Body of pancreas (tissue), 4 donors: ENCODE measurements at regions not wholly inside any gene's neighbourhood (a gene's known extent, or its start where the extent isn't known, plus 50 kb on each side); places are given as distances from the start of the nearest gene placed in this dataset.

Source experiments
- POLR2A ChIP-seq, 3 donors: fragments of 450-650 bp; IDR thresholded peaks; one replicate each; pipeline ENCODE4 v1.6.1; 2016; ENCODE audit warnings: antibody characterized with exemption in 3 of 3, mild to moderate bottlenecking in 2 of 3
- TF ChIP-seq, protein P1 (sequence below), 7 experiments: fragments of 450-650 bp in 4 of 7; fragments of 200-600 bp in 3 of 7; sonication (generic) in 3 of 7; IDR thresholded peaks; one replicate each; pipeline ENCODE4 v1.5.1; 2016 to 2019; ENCODE audit warnings: antibody characterized with exemption in 7 of 7

DNA sequence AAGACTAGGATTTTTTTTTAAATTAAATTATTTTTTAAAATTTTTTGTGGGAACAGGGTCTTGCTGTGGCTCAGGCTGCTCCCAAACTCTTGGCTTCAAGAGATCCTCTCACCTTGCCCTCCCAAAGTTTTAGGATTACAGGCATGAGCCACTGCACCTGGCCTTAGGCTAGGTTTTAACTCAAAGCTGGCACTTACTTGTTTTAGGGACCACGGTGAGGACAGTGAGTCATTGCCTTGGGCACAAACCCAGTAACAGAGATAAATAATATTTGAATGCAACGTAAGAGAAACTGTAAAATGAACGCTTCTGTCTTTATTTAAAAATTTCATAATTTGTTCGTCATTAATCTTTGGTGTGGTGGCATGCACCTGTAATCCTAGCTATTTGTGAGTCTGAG lies 96.6 kb downstream of the GATA3 start:
- TF ChIP-seq, protein P1, sequence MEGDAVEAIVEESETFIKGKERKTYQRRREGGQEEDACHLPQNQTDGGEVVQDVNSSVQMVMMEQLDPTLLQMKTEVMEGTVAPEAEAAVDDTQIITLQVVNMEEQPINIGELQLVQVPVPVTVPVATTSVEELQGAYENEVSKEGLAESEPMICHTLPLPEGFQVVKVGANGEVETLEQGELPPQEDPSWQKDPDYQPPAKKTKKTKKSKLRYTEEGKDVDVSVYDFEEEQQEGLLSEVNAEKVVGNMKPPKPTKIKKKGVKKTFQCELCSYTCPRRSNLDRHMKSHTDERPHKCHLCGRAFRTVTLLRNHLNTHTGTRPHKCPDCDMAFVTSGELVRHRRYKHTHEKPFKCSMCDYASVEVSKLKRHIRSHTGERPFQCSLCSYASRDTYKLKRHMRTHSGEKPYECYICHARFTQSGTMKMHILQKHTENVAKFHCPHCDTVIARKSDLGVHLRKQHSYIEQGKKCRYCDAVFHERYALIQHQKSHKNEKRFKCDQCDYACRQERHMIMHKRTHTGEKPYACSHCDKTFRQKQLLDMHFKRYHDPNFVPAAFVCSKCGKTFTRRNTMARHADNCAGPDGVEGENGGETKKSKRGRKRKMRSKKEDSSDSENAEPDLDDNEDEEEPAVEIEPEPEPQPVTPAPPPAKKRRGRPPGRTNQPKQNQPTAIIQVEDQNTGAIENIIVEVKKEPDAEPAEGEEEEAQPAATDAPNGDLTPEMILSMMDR (IDR thresholded peaks at IDR 0.05): no peak
- TF ChIP-seq POLR2A (IDR thresholded peaks at IDR 0.05): no peak
